ENCODE measurements at regions not wholly inside any gene's neighbourhood (a gene's known extent, or its start where the extent isn't known, plus 50 kb on each side); places are given as distances from the start of the nearest gene placed in this dataset.

DNA sequence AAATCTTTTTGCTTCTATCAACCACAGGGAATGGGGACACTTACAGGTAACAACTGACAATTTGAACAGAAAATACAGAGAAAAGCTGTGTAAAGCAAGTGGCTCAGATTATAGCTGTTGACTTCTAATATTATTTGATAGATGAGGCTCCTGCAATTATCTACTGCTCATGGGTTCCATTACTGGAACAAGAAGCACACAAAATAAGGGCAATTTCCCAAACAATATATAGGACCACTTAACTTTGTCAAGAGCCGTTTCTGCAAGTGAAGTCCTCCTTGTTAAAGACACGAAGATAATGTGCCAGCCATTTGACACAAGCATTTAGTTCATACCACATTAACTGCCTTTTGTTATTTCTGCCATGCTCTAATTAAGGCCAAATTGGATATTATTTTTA, 315.5 kb upstream of the ARID1B start:
- no peaks in the 10 kb centered on the region for H3K9me3 ChIP-seq
- TF ChIP-seq, protein P1, sequence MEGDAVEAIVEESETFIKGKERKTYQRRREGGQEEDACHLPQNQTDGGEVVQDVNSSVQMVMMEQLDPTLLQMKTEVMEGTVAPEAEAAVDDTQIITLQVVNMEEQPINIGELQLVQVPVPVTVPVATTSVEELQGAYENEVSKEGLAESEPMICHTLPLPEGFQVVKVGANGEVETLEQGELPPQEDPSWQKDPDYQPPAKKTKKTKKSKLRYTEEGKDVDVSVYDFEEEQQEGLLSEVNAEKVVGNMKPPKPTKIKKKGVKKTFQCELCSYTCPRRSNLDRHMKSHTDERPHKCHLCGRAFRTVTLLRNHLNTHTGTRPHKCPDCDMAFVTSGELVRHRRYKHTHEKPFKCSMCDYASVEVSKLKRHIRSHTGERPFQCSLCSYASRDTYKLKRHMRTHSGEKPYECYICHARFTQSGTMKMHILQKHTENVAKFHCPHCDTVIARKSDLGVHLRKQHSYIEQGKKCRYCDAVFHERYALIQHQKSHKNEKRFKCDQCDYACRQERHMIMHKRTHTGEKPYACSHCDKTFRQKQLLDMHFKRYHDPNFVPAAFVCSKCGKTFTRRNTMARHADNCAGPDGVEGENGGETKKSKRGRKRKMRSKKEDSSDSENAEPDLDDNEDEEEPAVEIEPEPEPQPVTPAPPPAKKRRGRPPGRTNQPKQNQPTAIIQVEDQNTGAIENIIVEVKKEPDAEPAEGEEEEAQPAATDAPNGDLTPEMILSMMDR (IDR thresholded peaks at IDR 0.05), result no peak
- ATAC-seq (ENCODE audit: insufficient number of reproducible peaks, low FRiP score, low read depth), result no peak

DNA sequence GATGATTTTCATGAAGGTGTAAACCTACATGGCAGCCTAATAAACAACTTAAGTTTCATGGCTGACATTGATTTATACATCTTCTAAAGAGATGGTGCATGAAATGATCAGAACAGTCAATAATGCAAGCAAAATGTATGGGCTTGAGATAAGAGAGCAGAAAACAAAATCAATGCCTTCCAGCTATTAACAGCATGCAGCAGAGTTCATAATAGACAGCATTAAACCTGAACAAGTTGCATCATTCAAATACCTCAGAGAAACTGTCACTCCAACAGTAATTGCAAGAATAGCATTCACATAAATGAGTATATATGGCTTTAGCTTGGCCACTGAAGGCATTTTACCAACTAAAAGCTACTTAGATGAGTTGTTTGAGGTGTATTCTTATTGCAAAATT, 319.6 kb upstream of the ARID1B start:
- DNase-seq (ENCODE audit: low spot score) (no peak), ATAC-seq (ENCODE audit: insufficient number of reproducible peaks, low FRiP score, low read depth) (no peak)
- TF ChIP-seq, protein P1 (IDR thresholded peaks at IDR 0.05), result no peak
- no peak overlapping the region for H3K27ac ChIP-seq
- H3K4me3 ChIP-seq, result no peak overlapping the region
- no peaks in the 10 kb centered on the region for H3K36me3 ChIP-seq
- H3K4me1 ChIP-seq (ENCODE audit: control insufficient read depth in 1 of 2, low read depth in 2 of 2), result no peaks in the 10 kb centered on the region
- no peaks in the 10 kb centered on the region for H3K9me3 ChIP-seq
- no peaks in the 10 kb centered on the region for H3K27me3 ChIP-seq (replicated peaks; ENCODE audit: insufficient read depth)

More for the DNA sequence above, 315.5 kb upstream of the ARID1B start:
- no peak for DNase-seq (ENCODE audit: low spot score)
- H3K27me3 ChIP-seq (replicated peaks; ENCODE audit: insufficient read depth), result no peaks in the 10 kb centered on the region
- H3K36me3 ChIP-seq, result no peaks in the 10 kb centered on the region
- H3K4me1 ChIP-seq (ENCODE audit: control insufficient read depth in 1 of 2, low read depth in 2 of 2), result no peaks in the 10 kb centered on the region
- no peak overlapping the region for H3K4me3 ChIP-seq
- no peak overlapping the region for H3K27ac ChIP-seq

DNA sequence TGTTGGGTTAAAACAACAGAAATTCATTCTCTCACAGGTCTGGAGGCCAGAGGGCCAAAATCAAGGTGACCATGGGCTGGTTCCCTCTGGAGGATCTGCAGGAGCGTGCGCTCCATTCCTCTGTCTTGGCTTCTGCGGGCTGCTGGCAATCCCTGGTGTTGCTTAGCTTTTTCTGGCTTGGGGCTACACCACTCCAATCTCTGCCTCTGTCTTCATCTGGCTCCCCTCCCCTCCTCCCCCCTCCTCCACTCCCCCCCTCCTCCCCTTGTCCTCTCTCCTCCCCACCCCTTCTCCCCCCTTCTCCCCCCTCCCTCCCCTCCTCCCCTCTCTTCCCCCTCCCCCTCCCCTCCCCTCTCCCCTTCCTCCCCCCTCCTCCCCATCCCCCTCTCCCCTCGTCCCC, 321.3 kb upstream of the ARID1B start:
- ATAC-seq (ENCODE audit: insufficient number of reproducible peaks, low FRiP score, low read depth) (no peak), DNase-seq (ENCODE audit: low spot score) (no peak)
- Histone ChIP-seq H3K4me1 (ENCODE audit: control insufficient read depth in 1 of 2, low read depth in 2 of 2) (no peaks in the 10 kb centered on the region), H3K4me3 (no peak overlapping the region), H3K36me3 (no peaks in the 10 kb centered on the region), H3K27ac (no peak overlapping the region), H3K9me3 (no peaks in the 10 kb centered on the region), H3K27me3 (replicated peaks; ENCODE audit: insufficient read depth) (no peaks in the 10 kb centered on the region)
- TF ChIP-seq, protein P1 (IDR thresholded peaks at IDR 0.05), result no peak

DNA sequence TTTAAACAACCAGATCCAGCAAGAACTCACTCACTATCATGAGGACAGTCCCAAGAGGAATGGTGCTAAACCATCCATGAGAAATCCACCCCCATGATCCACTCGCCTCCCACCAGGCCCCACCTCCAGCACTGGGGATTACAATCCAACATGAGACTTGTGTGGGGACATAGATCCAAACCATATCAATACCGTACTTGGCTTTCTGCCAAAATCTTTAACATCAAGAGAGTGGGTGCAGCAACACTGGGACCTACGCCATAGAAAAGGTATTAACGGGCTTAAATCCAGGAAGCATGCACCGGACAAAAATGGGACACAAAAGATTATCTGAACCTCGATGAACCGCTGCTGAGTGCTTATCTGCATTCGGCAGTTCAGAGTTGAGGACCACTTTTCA, 322.3 kb upstream of the ARID1B start:
- ATAC-seq (ENCODE audit: insufficient number of reproducible peaks, low FRiP score, low read depth) (no peak), DNase-seq (ENCODE audit: low spot score) (no peak)
- TF ChIP-seq, protein P1 (IDR thresholded peaks at IDR 0.05), result no peak
- no peaks in the 10 kb centered on the region for H3K27me3 ChIP-seq (replicated peaks; ENCODE audit: insufficient read depth)
- no peaks in the 10 kb centered on the region for H3K9me3 ChIP-seq
- no peaks in the 10 kb centered on the region for H3K36me3 ChIP-seq
- H3K27ac ChIP-seq, result no peak overlapping the region
- H3K4me3 ChIP-seq, result no peak overlapping the region
- no peaks in the 10 kb centered on the region for H3K4me1 ChIP-seq (ENCODE audit: control insufficient read depth in 1 of 2, low read depth in 2 of 2)

DNA sequence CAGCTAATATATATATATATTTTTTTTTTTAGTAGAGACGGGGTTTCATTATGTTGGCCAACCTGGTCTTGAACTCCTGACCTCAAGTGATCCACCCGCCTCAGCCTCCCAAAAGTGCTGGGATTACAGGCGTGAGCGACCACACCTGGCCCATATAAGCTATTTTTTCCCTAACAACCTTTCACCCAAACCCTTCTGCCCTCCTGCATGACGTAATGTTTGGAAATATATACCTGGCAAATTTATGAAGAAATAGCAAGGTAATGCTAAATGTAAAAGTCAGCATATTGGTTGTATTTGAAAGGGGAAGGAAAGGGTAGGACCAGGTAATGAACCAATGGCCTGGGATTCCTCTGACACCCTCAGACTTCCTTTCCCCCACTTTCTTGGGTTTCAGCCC, 325.5 kb upstream of the ARID1B start:
- Histone ChIP-seq H3K27ac (no peak overlapping the region), H3K27me3 (replicated peaks; ENCODE audit: insufficient read depth) (no peaks in the 10 kb centered on the region), H3K9me3 (no peaks in the 10 kb centered on the region), H3K36me3 (no peaks in the 10 kb centered on the region), H3K4me3 (no peak overlapping the region), H3K4me1 (ENCODE audit: control insufficient read depth in 1 of 2, low read depth in 2 of 2) (no peaks in the 10 kb centered on the region)
- TF ChIP-seq, protein P1 (IDR thresholded peaks at IDR 0.05), result no peak
- DNase-seq (ENCODE audit: low spot score), result no peak
- no peak for ATAC-seq (ENCODE audit: insufficient number of reproducible peaks, low FRiP score, low read depth)

Measured in thoracic aorta (tissue), 2 donors.